B cell (primary cell): ENCODE measurements at regions not wholly inside any gene's neighbourhood (a gene's known extent, or its start where the extent isn't known, plus 50 kb on each side); places are given as distances from the start of the nearest gene placed in this dataset.

Experiments
- EZH2 ChIP-seq: IDR thresholded peaks from 2 replicates; pipeline ENCODE4 v1.6.1; 2012; ENCODE audit warnings: borderline replicate concordance, low read depth, mild to moderate bottlenecking, moderate library complexity, low read length; ENCODE audit not compliant: insufficient read depth, poor library complexity, severe bottlenecking
- TF ChIP-seq, protein P1 (sequence below): fragments of 200-600 bp; IDR thresholded peaks from one replicate; pipeline ENCODE4 v1.8.0; 2022; ENCODE audit warnings: antibody characterized with exemption, mild to moderate bottlenecking

DNA sequence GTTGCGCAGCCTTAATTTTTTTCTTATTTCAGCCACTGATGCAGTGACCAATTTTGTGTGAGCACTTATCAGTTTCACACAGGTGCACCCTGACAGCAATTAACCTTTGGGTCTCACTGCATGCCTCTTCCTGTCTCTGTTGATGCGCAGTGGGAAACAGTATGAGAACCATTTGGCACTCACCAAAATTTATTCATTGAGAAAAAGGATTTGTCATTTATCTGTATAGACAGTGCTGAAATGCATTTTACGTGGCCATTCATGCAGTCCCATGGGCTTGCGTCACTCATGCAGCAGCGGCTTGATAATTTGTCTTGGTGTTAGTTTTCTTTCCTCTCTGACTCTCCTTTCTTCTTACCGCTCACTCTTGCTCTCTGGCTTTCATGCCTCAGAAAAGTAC, 157.5 kb downstream of the C12orf75 start:
- TF ChIP-seq EZH2, result no peak
- TF ChIP-seq, protein P1, sequence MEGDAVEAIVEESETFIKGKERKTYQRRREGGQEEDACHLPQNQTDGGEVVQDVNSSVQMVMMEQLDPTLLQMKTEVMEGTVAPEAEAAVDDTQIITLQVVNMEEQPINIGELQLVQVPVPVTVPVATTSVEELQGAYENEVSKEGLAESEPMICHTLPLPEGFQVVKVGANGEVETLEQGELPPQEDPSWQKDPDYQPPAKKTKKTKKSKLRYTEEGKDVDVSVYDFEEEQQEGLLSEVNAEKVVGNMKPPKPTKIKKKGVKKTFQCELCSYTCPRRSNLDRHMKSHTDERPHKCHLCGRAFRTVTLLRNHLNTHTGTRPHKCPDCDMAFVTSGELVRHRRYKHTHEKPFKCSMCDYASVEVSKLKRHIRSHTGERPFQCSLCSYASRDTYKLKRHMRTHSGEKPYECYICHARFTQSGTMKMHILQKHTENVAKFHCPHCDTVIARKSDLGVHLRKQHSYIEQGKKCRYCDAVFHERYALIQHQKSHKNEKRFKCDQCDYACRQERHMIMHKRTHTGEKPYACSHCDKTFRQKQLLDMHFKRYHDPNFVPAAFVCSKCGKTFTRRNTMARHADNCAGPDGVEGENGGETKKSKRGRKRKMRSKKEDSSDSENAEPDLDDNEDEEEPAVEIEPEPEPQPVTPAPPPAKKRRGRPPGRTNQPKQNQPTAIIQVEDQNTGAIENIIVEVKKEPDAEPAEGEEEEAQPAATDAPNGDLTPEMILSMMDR, result no peak
